Hindlimb muscle (tissue), 1 donor: ENCODE measurements at regions not wholly inside any gene's neighbourhood (a gene's known extent, or its start where the extent isn't known, plus 50 kb on each side); places are given as distances from the start of the nearest gene placed in this dataset.

Experiments used
- DNase-seq: peaks from one replicate; pipeline ENCODE4 v3.0.0-alpha.2; 2013

DNA sequence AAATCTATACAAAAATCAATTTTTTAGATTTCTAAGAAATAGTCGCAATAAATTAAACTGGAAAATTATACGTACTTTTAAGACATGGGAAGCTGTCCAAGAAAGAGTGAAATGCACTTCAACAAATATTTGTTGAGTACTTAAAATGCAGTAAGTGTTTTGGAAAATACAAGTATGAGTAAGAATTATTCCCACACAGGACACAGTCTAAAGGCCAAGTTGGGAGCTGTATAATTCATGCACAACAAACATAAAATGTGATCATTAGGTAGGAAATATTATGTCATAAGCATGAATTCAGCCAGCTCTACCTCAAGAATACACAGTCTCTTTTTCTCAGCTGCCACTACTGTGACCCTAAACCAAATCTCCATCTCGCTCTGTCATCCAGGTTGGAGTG is 267.6 kb downstream of the CNTN3 start:
- no peak for DNase-seq

- no peak for DNase-seq
These were observed 268.8 kb downstream of the CNTN3 start for GRCh38 chr3:74345701-74346100.

- no peak for DNase-seq
These were observed 269.5 kb downstream of the CNTN3 start for GRCh38 chr3:74344865-74345440.

DNA sequence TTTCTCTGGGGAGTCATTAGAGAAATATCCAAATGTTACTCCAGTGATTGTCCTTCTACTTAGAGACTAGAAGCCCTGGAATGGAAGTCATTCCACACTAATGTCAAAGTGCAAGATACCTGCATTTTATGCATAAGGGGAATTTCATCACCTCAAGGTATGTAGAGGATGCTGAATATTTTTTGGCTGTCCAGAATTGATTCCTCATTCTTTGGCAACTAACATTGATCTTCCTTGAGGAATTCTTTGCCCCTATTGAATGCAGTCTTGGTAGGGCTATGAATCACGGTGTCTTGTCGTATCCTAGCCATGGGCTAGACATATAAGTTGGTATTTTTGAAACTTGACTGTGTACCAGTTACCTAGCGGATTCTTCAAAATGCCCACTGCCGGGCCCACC is 271.1 kb downstream of the CNTN3 start:
- DNase-seq: no peak

GRCh38 chr3:74338998-74339397 is 275.5 kb downstream of the CNTN3 start:
- no peak for DNase-seq

DNA sequence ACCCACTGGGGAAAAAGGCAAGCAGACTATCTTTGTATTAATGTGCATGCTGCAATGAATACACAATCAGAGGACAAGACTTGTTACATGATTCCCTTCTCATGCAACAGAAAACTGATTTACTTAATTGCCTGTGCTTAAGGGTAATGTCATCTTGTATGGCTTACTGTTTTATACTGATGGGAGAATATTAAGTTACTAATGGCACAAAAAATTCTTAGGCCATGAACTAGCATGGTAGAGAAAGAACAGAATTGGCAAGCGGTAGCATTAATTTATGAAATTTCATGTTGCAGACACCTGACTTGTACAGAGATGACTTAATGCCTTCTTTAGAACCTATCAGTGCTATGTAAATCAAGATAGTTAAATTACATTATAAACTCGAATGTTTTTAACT is 282.3 kb downstream of the CNTN3 start:
- no peak for DNase-seq

DNA sequence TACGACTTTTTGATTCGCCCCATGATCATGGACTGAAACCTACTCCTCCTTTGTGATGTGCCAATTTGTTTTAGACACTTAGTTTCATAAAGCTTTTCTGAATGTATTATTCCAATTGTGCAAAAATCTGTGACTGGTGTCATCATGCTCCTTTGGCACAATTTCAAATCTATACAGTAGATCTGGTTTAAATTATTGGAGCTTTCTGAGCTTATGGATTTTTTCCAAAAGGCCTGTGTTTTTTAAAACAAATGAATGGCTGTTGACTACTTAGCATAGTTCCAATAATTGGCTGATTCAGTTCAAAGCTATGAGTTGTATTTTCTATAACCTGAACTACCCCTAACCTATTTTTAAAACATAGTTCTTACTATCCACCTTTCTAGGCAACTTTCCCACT is 282.7 kb downstream of the CNTN3 start:
- no peak for DNase-seq

- DNase-seq: no peak
These were observed 285.4 kb downstream of the CNTN3 start for GRCh38 chr3:74329096-74329495.

- DNase-seq: no peak
These were observed 286.0 kb downstream of the CNTN3 start for GRCh38 chr3:74328435-74328834.

GRCh38 chr3:74315291-74315690 is 299.2 kb downstream of the CNTN3 start:
- DNase-seq: no peak

- no peak for DNase-seq
These were observed 299.8 kb downstream of the CNTN3 start for GRCh38 chr3:74314696-74315095.

DNA sequence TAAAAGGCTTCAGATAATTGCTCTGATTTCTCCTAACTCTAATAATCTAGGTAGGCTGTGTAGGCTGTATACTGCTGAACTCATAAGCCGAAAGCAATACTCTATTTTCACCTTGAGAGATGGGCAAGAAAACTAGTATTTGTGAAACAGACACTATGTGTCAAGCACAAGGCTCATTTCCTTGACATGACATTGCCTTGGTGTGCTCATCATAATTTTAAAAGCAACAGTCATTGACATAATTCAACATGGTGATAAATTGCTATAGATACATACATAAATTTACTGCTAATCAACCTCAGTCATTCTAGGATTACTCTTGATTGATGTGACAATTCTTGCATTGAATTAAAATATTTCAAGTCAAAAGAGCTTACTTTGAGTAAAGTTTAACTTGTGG is 304.7 kb downstream of the CNTN3 start:
- DNase-seq: no peak

GRCh38 chr3:74304424-74304823 is 310.0 kb downstream of the CNTN3 start:
- DNase-seq: no peak

GRCh38 chr3:74303711-74304110 is 310.7 kb downstream of the CNTN3 start:
- no peak for DNase-seq

DNA sequence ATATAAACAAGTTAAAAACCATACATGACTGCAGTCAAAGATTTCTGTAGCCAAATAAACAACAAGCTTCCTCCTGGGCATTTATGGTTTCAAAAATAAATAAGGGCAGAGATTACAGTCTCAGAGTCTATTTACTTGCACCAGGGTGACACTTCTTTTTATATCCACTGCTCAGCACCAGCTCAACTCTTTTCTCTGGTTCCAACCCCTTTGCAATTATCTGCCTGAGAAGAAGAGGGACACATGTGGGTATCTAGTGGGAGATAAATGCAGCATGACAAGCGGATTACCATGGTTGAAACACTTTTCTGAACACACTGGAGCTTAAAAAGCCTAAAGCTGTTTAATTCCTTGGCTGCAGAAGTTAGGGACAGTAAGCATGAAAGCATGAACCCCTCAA is 311.5 kb downstream of the CNTN3 start:
- no peak for DNase-seq

- no peak for DNase-seq
These were observed 312.2 kb downstream of the CNTN3 start for GRCh38 chr3:74302281-74302680.

- DNase-seq: no peak
These were observed 313.4 kb downstream of the CNTN3 start for GRCh38 chr3:74301056-74301455.

DNA sequence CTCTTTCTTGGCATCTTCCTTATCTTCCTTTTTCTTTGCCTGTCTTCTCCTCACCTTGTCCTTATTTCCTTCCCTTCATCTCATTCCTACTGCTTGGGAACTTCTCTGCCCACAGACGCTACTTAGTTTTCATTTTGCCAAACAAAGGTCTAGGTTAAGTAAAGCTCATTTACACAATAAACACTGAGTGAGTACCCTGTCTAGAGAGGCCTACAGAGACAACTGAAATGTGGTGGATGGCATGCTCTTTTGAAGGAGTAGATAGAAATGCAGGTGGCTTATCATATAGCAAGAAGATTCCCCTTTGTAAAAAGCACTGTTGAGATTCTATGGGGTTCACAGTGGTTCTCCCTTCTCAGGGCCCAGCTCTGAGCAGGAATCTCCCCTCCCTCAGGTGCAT is 319.0 kb downstream of the CNTN3 start:
- no peak for DNase-seq

DNA sequence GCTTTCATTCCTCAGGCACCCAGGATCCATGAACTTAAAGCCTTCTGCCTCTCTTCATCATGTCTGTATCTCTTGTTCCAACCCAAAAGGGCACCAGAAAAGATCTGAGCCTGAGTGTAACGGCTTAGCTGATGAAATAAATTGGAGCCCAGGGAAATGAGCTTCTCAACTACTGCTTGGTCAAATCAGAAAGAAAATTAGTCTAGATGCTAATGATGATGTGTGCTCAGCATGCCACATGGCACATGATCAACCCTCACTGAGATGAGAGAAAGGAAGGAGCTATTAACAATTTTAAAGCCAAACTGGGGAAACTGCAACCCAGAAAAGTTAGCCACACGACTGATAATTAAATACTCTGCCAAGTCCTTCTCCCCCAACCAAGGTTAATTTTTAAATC is 325.7 kb downstream of the CNTN3 start:
- DNase-seq: no peak

- no peak for DNase-seq
These were observed 326.9 kb downstream of the CNTN3 start for GRCh38 chr3:74287557-74287956.

- DNase-seq: no peak
These were observed 332.3 kb downstream of the CNTN3 start for GRCh38 chr3:74282202-74282601.

- no peak for DNase-seq
These were observed 332.8 kb downstream of the CNTN3 start for GRCh38 chr3:74281705-74282104.

- DNase-seq: no peak
These were observed 340.7 kb downstream of the CNTN3 start for GRCh38 chr3:74273555-74274402.

DNA sequence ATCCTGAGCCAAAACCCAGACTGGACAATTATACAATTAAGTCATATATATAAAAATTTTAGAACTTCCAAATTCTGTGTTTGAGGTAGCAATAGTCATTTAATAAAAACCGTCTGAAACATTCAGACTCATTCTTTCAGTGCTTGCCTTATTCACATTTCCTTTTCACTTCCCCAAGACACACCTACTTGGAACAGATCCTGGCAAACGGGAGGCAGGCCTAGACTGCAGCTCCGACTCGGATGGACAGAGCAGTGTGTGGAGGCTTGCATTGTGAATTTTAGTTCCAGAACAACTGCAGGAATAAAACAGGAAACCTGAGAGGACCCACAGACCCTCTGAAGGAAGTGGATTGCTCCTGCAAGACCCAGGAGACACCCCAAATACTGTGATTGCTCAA is 341.4 kb downstream of the CNTN3 start:
- DNase-seq: peak; percentile 80

- DNase-seq: no peak
These were observed 342.9 kb downstream of the CNTN3 start for GRCh38 chr3:74271541-74271940.
